ENCODE measurements at regions not wholly inside any gene's neighbourhood (a gene's known extent, or its start where the extent isn't known, plus 50 kb on each side); places are given as distances from the start of the nearest gene placed in this dataset.
"Not testable (repeated sequence)": the region's sequence is repeated elsewhere in the genome, so short reads cannot be mapped to it uniquely, and the experiment has no call there.

DNA sequence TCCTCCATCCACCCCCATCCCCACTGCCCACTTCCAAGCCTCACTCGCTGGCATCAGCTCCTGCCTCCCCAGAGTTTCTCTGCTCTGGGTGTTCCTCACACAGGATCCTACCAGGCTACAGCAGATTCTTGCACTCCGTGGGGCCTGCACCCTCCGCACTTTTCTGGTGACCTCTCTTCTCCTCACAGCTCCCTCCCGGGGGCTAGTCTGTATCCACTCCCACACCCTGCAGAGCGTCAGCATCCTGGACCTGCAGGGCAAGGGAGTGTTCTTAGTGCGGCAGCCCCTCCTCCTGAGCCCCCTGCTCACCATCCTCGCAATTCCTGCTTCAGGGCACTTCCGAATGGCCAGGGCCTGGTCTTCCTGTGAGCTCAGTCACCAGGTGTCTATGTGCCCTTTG lies 224.2 kb downstream of the DLL1 start:
- no peak for DNase-seq (ENCODE audit: low read depth)

DNA sequence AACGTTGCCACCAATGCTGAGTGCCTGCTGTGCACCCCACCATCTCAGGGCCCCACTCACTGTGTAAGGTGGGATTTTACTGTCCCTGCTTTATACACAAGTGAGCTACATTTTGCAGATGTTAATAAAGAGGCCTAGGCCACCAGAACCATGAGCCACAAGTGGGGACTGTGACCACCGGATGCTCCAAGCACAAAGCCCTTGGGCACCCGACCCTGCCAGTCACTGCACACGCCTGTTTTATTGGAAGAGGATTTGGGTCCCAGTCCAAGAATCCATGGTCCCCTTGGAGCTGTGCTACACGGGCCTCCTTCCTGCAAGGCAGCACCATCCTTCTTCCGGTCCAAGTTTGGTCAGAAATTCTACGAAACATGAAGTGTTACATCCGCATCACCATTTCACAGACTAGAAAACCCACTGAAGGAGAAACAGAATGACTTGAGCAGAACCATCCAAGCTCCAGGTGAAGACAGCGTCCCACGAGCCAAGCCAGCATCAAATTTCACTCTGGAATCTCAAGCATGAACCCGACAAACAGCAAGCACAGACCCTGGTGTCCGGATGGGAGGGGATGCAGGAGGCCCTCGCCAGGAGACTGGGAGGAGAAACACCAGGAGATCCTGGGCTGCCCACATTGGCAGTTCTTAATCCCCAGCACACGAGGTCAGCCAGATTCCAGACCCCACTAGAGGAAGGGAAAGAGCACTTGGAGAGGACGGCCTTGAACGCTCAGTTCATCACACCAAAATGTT lies 226.9 kb downstream of the DLL1 start:
- DNase-seq (ENCODE audit: low read depth), result no peak

DNA sequence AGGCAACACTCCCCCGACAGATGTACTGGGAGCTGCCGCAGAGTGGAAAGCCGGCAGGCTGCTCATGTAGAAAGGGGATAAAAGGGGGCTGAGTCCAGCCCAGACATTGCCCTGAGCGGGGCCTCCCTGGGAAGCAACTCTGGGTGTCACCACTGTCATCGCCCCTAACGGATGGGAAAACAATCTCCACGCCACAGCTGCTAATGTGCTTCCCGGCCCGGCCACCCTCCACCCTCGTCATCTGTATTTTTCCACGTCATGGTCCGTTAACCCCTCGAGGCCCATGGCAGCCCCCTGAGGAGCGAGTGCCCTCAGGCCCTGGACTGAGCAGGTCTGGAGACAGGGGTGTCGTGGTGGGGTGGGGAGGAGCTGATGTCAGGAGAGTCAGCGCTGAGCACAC lies 227.4 kb downstream of the DLL1 start:
- no peak for DNase-seq (ENCODE audit: low read depth)

DNA sequence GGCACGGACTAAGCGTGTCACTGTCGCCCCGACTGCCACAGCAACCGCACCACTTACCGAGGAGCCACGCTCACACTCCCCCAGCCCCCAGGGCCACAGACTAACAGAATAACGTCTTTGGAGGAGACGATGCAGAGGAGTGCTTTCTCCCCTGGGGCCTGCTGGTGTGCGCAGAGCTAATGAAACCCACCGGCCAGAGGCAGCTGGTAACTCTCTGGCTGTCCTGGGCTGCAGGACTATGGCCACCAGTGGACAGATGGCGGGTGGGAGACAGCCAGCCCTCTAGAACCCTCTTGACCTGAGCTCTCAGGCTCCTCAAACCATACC lies 228.0 kb downstream of the DLL1 start:
- DNase-seq (ENCODE audit: low read depth), result no peak

DNA sequence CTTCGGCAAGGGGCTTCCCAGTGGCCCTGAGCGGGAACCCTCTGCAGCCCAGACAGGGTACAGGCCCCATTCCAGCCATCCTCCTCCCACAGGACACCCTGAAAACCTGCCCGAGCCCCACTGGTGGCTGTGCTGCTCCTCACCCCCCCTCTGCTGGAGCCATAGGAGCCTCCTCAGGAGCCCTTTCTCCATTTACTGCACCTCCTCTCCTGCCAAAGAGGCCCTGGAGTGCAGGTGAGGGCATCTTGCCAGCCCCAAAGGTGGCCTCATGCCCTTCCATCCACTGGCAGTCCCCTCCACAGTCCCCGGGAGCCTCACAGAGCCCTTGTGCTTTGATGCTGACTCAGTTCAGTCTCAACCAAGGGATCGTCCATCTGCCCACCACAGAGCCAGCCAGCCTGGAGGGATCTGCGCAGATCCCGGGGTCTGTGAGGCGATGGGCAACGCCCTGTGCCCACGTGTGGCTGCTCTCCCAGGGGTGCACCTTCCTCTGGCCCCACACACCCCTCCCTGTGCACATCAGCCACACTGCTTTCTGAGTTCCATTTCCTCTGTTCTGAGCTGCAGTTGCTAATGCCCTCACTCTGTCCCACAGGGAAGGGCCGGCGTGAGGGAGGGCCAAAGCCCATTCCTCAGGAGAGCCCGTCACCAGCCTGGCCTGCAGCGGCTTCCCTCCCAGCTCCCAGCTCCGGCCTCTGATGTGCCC lies 228.5 kb downstream of the DLL1 start:
- no peak for DNase-seq (ENCODE audit: low read depth)

DNA sequence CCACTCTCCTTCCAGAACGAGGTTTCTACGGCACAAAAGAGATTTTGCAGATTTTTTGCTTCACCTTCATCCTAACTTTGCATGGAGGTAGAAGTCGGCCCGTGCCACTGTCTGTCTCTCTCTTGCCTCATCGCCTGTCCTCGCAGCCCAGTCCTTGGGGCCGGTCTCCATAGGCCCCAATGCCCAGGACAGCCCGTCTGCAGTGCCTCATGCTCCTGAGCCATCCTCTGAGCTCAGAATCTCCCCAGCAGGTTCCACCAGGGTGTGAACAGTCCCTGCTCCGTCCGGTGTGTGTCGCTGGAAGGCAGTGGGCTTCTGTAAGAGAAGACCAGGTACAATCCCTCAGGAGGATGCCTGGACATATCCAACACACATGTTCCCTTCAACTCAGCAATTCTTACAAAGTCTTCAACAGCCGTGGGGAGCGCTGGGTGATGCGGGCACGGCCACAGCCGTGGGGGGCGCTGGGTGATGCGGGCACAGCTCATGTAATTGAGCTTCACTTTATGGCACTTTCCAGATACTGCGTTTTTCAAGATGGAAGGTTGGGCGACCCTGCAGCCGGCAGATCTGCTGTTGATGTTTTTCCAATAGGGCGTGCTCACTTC lies 231.9 kb downstream of the DLL1 start:
- DNase-seq (ENCODE audit: low read depth), result no peak

DNA sequence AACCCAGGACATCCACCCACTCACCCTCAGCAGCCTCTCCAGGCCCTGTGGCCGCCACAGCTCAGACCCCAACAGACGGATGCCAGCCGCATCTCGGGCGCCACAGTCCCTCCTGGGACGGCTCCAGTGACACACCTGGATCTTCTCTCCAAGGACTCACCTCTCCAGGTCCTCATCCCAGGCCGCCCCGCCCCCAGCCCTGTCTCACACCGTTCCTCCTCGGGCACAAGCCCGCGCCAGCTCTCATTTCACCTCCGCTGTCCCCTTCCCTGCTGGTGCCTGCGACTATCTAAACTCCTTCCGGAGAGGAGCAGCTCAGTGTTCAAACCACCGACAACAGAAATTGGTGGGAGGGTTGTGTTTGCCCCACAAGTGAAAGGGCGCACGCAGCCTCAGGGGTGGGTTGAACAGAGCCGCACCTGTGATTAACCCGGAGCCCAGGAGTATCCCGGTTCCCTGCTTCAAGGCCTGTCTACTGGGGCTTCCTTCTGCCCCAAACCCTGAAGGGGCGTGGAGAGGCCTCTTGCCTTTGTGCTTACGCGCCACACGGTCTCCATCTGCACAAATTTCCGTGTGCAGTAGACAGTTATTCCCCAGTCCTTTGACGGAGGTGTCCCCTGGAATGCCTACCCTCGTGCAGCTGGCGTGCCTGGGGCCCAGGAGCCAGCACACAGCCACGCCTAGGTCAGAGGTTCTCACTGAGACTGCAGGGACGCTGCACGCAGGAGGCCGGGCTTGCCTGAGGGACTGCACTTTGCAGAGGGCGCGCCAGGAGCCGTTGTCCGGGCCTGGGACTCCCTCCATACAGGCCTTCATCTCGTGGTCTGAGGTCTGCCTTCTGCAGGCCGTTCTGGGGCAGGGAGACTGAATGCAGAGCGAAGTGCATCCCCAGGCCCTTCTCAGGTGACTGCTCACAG lies 232.7 kb downstream of the DLL1 start:
- no peak for DNase-seq (ENCODE audit: low read depth)

DNA sequence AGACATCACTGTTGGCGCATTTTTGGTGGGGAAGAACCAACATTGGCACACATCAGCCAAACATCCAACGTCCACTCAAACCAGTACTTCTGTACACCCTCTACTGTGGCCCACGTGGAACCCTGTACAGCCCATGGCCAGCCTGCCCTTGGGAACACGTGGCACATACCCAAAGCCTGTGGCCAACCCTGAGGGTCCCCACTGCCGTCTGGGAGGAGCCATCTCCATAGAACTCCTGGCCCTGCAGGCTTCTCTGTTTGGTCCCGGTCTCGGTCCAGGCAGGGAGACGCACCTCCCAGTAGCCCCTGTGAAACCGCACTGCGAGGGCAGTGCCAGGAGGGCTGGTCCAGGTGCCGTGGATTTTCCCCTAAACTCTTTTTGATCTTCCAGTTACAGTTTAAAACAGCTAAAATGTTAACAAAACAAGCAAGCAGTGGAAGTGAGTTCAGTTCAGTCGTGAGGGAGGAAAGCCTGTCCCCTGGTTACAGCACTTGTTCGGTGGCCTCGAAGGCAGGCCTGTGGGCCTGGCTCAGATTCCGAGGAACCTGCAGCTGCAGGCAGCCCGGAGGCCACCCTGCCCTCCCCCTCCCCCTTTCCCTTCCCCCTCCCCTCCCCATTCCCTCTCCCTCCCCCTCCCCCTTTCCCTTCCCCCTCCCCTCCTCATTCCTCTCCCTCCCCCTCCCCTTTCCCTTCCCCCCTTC lies 233.7 kb downstream of the DLL1 start:
- DNase-seq (ENCODE audit: low read depth), result no peak

DNA sequence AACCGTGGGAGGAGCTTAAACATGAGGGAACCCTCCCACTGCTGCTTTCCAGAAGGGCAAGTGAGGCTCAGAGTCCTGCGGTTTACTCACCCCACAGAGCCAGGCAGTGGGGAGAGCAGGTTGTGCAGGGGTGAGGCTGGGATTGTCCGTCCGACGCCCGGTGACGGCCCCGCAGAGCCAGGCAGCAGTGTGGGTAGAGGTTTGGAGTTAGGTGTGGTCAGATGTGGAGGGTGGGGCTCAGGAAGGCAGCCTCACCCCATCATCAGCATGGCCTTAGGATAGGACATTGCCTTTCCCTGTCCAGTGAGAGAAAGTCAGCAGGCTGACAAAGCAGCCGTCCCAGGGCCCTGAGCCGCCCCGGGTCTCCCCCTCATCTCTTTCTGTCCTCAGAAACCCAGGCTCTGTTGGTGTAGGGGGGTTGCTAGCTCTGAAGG lies 234.6 kb downstream of the DLL1 start:
- DNase-seq (ENCODE audit: low read depth), result no peak

DNA sequence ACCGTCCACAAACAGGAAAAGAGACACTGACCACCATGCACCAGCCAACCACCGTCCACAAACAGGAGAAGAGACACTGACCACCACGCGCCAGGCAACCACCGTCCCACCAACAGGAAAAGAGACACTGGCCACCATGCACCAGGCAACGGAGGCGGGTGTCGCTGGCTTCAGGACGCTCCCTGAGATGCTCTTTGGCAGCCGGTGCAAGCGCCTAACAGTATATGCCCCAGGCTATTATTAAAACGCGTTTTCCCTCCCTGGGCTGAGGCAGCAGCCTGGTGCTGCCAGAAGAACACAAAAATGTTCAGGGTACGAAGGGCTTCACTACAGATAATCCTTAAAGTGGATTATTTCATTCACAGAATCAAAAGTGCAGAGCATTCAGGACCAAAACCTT lies 235.1 kb downstream of the DLL1 start:
- not testable (repeated sequence) for DNase-seq (ENCODE audit: low read depth)

DNA sequence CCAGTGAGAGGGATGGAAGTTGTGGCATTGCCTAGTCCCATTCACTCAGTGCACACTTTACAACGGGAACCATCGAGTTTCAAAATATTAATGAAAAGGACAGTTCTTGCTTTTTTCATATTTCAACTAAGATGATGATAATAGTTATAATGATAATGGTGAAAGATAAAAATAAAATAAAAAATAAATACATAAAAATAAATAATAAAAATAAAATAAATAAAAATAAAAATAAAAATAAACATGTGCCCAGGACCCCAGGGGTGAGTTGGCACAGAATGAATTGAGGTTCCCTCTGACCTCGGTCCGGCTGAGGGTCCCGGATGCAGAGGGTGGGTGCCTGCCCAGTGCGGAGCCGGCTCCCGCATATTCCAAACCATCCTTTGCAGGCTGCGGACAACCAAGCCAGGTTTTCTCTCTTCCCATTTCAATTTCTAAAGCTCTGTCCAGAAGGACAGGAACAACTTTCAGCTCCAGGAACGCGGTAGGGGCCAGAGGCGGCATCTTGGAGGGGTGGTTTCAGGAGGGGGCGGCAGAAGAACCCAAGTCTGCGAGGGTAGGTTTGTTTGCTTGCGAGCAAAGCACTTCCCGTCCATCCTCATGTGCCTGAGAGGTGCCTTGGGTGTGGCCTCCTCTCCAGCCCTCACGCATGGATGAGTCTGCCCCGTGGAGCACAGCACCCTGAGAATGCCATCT lies 236.8 kb downstream of the DLL1 start:
- no peak for DNase-seq (ENCODE audit: low read depth)

DNA sequence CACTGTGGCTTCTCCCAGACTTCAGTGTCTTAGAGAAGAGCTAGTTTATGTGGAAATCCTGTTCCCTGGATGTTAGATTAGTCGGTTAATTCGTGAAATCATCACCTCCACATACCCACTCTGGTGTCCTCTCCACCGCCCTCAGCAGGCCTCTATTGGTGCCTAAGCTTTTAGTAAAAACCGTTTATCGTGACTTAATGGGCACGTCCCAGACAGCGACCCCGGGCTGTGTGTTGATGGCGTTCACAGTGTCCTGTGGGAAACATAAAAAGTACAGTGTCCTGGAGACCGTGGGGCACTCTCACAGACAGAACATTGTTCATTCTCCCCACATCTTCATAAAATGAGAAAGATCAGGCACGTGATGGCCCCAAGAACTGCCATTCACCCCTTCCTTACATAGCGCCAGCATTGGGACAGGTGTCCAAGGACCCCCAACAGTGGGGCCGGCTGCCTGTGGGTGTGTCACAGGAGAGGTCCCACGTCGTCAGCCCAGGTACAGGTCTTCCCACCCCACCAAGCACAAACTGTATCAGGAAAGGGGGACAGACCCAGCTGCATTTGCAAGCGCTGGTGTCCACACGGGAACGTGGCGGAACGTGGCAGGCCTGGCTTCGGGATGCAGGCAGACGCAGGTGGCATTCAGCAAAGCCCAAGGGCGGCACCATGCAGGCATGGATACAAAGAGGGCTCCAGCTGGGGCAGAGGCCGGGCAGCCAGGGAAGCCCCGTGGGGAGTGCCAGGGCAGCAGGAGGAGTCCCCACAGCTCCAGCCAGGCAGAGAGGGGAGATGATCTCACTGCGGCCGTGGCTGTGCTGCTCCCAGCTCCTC lies 237.7 kb downstream of the DLL1 start:
- no peak for DNase-seq (ENCODE audit: low read depth)

DNA sequence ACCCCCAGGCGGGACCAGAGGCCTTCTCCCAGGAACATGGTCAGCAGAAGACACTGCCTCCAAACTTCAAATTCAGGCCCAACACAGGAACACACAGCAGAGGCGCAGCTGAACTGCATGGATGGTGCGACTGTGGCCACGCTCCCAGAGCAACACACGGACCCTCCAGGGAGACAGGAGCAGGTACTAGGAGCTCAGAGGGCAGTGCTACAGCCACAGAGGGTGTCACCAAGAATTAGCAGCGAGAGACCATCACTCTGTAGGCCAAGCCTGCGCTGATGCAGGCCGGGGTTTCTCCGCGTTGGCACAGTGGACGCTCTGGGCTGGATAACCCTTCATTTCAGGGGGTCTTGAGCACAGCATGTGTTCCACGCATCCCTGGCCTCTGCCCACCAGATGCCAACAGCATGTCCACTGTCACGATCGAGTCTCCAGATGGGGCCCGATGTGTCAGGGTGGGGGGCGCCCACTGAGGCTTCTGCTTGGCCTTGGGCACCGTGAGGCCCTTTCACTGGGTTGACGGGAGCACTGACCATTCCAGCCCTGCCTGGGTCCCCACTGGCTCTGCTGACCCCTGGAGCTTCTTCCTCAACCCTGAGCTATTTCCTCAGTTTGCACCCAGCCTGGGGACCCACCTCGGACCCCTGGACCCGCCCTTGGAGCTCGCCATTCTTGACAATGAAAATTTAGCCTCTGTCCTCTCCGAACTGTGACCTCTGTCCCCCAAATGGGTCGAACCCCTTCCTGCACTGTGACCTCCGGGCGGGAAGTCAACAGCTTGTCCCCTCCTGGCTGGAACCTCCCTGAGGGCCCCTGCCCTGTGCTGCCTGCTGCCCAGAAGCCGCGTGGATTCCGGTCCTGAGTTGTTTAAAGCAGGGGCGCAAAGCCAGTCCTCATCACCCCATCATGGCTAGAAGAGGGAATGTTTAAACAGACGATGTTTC lies 239.4 kb downstream of the DLL1 start:
- DNase-seq (ENCODE audit: low read depth), result no peak

DNA sequence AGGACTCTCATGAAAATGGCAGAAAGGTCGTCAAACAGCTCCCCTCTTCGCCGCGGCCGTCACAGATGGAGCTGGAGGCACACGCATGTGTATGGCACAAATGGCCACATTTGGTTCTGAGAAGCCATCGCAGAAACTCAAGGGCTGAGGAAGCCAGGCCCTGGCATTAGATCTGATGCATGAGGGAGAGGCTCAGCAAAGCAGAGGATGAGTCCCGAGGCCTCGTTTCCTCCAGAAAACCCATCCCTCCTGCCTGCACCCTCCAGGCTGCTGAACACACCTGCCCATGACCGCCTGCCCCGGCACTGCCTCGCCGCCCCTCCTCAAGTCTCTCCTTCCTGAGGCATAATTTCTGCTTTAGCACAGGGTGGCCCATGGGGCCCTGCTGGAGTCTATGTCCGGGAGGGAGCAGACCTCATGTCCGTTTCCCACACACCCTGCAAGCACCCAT lies 240.3 kb downstream of the DLL1 start:
- DNase-seq (ENCODE audit: low read depth), result no peak

DNA sequence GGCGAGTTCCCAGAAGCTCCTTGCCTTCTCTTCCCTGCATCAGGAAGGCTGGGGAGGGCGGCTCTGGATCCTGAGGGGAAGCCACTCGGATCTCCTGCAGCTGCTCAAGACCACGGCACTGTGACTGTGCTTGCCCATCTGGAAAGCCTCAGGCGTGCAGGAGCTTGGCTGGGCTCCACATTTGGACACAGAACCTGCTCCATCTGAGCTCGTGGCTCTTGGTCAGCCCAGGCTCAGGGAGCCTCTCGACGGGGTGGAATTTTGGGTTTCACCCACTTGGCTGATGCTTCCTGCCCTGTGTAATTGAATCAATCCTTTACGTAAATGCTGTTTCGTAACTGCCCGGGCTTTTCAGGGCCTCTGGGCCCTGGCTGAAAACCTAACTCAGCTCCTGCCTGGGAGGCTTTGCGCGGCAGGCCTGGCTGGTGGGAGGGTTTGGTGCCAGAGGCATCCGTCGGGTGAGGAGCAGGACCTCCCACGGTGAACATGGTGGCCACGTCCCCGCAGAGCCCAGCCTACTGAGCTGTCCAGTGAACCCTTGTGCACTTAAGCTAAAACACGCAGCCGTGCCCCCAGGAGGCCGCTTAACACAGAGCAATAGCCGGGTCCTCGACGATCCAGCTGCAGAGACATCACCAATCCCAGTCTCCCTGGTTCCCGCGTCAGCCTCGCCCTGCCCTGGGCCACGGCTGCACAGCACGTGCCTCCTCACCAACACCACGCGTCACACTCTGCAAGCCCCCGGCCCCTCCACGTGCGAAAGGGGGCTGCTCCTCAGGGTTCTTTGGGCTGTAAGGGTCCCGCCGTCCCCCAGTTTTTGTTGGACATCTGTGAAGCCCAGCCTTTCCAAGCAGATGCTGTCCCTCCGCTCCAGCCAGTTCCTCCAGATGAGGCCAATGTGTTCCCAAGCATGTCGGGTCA lies 241.0 kb downstream of the DLL1 start:
- no peak for DNase-seq (ENCODE audit: low read depth)

DNA sequence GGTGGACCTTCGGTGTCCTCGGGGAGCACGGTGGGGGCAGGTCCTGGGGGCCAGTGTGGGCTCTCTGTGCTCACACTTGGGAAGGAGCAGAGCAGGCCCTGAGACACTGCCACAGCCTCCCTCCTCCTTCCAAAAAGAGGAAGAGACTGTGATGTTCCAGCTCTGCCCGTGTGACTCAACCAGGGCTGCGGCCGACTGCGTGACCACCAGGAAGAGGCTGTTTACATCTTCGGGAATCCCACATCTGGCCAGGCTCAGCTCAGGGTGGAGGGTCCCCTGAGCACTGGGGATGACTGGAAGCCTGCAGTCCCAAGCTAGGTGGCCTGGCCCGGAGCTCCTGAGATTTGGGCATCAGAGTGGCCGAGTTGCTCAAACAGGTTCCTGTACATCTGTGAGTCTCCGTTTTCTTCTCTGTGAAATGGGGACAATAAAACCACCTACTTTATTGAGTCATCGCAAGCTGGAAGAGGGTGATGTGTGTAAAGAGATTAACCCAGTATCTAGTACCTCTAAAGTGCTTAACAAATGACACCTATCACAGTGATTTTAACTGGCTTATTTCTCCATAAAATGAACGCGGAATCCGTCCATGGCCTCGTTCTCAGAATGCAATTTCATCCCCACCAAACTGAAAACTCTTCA lies 242.1 kb downstream of the DLL1 start:
- peak; percentile 59 for DNase-seq (ENCODE audit: low read depth)

DNA sequence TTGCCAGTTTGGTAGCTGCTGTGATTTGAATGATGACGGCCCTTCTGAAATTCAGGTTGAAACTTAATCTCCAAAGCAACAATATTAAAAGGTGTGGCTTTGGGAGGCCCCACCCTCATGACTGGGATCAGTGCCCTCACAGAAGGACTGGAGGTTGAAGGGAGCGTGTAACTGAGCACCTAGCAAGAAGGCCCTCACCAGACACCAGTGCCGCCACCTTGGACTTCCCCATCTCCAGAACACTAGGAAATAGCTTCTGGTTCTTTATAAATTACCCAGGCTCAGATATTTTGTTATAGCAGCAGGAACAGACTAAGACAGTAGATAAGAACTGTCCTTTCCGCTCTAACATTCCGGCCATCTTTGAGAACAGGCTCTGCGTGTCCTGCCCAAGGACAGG lies 243.1 kb downstream of the DLL1 start:
- no peak for DNase-seq (ENCODE audit: low read depth)

Measured in HT1080 (cell line).